ENCODE measurements at regions not wholly inside any gene's neighbourhood (a gene's known extent, or its start where the extent isn't known, plus 50 kb on each side); places are given as distances from the start of the nearest gene placed in this dataset.

DNA sequence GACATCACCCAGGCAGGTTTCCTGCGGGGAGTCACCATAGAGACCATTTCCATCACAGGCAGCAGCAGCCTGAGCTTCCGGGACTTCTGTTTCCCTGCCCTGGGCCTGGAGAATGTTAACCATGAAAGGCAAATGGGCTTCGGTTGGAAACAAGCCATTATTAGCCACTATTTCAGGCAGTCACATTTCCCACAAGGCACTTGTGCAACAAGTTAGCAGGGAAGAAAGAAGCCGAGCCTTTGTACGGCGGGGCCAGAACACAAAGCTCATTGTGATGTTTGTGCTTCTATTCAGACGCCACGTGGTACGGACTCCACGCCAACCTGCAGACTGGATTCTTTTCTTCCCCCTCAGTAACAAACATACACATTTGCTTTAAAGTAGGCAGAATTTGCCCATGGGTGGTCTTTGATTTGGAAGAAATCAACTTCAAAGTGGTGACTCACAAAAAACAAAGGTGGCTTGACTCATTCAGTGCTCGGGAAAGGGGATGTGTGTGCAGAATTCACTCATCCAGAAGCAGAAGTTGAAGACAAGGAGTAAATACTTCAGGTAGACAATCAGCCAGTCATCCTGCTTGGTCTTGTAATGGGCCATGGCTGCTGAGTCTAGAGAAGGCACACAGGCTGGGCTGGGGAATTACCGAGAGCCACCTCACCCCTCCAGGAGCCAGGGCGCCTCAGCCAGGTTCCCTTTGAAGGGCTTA, 154.2 kb upstream of the PRMT8 start:
- no peak for DNase-seq (ENCODE audit: low read depth, low spot score)

GRCh38 chr12:3337944-3338343, 153.1 kb upstream of the PRMT8 start:
- no peak overlapping the region for H3K4me3 ChIP-seq (ENCODE audit: low read length)
- no peak for DNase-seq (ENCODE audit: low read depth, low spot score)

More for the DNA sequence above, 154.2 kb upstream of the PRMT8 start:
- H3K4me3 ChIP-seq (ENCODE audit: low read length): no peak overlapping the region

GRCh38 chr12:3339221-3339620, 151.8 kb upstream of the PRMT8 start:
- H3K4me3 ChIP-seq (ENCODE audit: low read length): no peak overlapping the region
- DNase-seq (ENCODE audit: low read depth, low spot score): no peak

GRCh38 chr12:3341594-3341993, 149.4 kb upstream of the PRMT8 start:
- no peak overlapping the region for H3K4me3 ChIP-seq (ENCODE audit: low read length)
- DNase-seq (ENCODE audit: low read depth, low spot score): no peak

DNA sequence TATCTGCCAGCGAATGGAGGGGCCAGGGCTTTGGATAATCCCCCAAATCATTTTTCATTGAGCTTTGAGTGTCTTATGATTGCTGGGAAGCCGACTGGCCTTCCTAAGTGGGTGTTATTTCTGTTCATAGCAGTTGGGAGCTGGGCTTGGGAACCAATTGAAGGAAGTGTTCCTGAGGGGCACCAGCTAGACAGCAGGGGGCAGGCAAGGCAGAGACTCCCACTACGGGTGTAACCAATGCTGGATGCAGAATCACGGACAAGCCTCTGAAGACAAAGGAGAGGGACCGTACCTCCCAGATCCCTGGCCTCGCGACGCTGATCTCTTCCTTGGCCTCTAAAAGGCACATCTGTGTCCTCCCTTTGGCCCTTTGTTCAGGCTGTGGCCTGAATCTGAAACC, 149.0 kb upstream of the PRMT8 start:
- no peak overlapping the region for H3K4me3 ChIP-seq (ENCODE audit: low read length)
- no peak for DNase-seq (ENCODE audit: low read depth, low spot score)

DNA sequence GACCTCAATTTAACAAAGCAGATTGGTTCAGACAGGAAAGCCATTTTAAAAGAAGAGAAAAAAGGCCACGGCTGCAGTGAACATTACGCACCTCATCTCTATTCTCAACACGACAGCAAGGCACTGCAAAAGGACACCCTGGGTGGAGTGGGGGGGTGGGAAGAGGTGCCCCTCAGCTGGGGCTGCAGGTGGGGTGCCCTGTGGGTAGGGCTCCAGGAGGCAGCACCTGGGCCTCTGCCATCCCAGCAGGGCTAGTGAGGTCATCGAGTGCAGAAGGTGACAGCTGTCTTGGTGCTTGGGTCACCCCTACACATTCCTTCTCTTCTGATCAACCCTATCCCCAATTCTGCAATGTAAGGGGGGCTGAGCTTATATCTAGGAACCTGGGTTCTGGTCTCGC, 142.9 kb upstream of the PRMT8 start:
- no peak for DNase-seq (ENCODE audit: low read depth, low spot score)

DNA sequence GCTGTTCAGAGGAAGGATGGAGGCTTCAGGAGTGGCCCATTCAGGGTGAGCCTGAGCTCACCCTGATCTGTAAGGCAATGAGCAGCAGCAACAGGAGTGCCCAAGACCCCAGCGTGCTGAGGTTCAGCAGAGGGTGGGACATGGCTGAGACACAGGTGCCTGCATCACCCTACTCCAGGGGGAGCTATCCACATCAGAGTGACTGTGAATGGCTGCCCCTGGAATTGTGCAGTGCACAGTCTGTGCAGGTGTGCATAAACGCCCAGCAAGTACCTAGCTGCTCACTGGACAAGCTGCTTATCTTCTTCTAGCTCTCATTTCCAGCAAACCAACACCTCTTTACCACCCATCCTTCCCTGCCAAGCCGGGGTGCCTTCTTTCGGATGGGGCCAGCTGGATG, 140.6 kb upstream of the PRMT8 start:
- H3K4me3 ChIP-seq (ENCODE audit: low read length): no peak overlapping the region
- no peak for DNase-seq (ENCODE audit: low read depth, low spot score)

More for the DNA sequence above, 142.9 kb upstream of the PRMT8 start:
- H3K4me3 ChIP-seq (ENCODE audit: low read length): no peak overlapping the region

DNA sequence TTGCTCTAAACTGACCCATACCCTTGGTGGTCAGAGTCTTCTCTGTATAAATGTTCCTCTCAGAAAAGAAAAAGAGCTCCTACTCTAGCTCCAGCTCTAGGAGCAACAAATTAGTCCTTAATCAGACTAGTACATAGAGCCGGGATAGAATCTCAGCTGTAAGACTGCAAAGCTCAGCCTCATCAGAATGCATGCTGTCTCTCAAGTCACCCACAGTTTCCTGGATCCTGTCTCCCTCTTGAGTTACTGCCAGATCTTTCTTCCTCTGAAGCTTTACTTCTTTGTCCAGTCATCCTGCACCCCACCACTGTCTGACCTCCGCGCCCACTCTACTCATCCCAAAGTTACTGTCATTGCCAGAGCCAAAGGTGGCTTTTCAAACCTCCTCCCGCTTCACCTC, 139.3 kb upstream of the PRMT8 start:
- no peak overlapping the region for H3K4me3 ChIP-seq (ENCODE audit: low read length)
- DNase-seq (ENCODE audit: low read depth, low spot score): no peak

DNA sequence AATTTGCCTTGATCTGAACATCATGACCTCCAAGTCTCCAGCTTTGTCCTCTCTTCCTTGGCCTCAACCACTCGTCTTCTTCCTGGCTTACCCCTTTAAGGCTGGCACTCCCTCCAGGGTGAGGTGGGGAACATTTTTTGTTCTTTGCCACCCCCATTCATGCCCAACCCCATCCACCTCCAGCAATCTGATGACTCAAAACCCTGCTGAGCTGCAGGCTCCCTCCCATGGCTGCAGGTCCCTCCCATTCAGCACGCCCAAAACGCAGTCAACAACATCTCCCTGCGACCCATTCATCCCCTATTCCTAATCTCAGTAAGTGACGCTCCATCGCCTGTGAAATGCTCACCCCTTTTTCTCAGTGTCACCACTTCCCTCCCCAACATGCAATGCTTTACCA, 138.8 kb upstream of the PRMT8 start:
- H3K4me3 ChIP-seq (ENCODE audit: low read length): no peak overlapping the region
- no peak for DNase-seq (ENCODE audit: low read depth, low spot score)

DNA sequence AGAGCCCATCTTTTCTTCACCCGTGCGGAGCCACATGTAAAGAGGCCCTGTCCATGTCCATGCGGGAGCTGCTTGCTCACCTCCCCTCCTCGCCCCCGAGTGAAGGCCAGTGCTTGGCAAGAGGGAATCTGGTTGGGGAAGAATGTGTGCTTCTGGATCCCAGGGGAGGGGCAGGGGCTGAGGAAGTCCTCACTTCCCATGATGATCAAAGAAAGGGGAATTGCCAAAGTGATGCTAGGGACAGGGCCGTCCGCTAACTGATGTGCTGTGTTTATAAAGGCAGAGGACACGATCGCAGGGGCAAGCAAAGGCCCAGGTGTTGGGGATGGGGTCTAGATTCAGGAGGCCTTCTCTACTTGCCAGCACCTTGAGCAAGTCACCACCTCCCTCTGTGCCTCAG, 137.4 kb upstream of the PRMT8 start:
- no peak overlapping the region for H3K4me3 ChIP-seq (ENCODE audit: low read length)

DNA sequence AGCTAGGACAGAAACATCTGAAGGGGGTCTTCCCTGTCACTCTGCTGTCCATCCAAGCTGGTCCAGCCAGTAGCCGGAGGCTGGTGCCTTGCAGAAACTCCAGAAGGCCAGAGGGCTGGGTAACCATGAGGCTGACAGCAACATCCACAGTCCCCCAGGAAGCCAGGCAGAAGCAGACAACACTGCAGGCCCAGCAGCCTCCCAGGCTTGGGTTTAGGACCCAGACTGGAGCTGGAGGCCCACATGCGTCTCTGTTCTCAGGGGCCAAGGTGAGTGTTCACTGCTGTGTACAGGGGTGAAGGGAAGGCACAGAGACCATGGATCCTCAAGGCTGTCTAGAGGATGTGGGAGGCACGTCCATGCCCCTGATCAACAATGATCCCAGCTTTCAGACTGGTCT, 136.4 kb upstream of the PRMT8 start:
- no peak overlapping the region for H3K4me3 ChIP-seq (ENCODE audit: low read length)

More for the DNA sequence above, 137.4 kb upstream of the PRMT8 start:
- DNase-seq (ENCODE audit: low read depth, low spot score): no peak

DNA sequence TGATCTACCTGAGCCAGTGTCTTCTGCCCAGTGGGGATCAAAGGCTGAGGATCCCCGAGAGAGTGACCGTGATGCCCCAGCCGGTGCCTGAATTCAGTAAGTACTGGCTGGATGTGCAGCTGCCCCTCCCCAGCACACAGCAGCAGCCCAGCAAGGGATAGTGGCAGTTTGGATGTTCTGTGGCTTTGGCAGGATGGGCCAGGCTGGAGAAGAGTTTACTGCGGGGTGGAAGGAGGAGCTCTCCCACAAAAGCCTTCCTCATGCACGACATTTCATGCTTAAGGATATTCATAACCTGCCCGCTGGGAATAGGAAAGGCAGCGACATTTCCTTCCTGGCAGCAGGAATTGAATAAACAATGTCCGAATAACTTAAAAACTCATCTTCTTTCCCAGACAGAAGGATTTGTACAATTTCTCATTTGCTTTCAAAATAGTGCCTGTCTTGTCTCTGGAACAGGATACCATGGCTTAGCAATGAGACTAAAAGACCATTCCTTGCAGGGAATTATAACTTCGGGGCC, 135.6 kb upstream of the PRMT8 start:
- no peak for DNase-seq (ENCODE audit: low read depth, low spot score)
- no peak overlapping the region for H3K4me3 ChIP-seq (ENCODE audit: low read length)

More for the DNA sequence above, 136.4 kb upstream of the PRMT8 start:
- DNase-seq (ENCODE audit: low read depth, low spot score): no peak

GRCh38 chr12:3357950-3358525, 133.0 kb upstream of the PRMT8 start:
- no peak overlapping the region for H3K4me3 ChIP-seq (ENCODE audit: low read length)
- DNase-seq (ENCODE audit: low read depth, low spot score): no peak

GRCh38 chr12:3359478-3359877, 131.5 kb upstream of the PRMT8 start:
- no peak overlapping the region for H3K4me3 ChIP-seq (ENCODE audit: low read length)
- DNase-seq (ENCODE audit: low read depth, low spot score): no peak

DNA sequence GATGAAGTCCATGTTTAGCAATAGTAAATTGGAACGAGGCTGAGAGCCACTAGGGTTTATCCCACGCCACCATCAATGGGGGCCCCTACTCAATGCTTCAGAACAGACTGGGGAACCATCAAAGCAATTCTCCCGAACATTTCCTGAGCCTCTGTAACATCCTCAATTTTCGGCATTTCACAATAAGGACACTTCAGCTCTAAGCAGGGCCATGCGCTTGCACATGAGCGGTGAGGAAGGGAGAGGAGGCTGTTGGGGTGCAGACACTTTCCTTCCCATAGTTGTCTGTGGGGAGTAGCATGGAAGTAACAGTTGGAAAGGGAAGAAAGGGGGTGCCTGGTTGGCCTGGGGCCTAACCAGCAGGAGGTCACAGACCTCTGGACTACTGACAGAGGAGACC, 129.9 kb upstream of the PRMT8 start:
- H3K4me3 ChIP-seq (ENCODE audit: low read length): no peak overlapping the region
- no peak for DNase-seq (ENCODE audit: low read depth, low spot score)

DNA sequence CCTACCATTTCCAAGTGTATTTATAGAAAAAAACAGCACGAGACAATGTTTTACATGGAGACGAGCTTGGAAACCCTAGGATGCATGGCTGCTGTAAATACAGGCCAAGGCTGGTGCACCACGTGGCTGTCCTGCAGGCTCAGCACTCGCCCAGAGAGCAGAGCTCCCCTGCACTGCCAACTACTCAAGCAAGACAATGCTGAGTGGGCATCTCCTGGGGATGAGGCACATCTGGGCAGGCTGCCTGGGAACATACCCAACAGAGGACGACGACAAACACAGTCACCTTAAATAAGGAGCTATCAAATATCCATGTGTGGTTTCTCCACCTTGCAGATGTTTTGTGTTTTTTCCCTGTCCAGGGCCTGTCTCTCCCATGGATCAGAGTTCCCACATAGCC, 128.3 kb upstream of the PRMT8 start:
- H3K4me3 ChIP-seq (ENCODE audit: low read length): no peak overlapping the region
- no peak for DNase-seq (ENCODE audit: low read depth, low spot score)

DNA sequence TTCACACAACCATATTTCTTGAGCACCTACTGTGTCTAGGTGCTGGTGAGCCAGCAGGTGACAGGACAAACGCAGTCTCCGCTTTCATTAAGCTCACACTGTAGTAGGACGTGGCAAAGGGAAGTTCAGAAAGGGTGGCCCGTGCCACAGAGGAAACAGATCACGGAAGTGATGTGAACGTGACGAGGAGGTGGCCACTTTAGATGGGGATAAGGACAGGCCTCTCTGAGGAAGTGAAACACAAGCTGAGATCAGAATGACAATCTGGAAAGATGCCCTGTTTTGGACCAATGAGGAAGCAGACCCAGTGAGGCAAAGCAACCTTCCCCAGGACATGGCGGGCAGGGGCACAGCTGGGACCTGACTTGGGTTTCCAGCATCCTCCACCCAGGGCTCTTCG, 127.4 kb upstream of the PRMT8 start:
- H3K4me3 ChIP-seq (ENCODE audit: low read length): no peak overlapping the region
- DNase-seq (ENCODE audit: low read depth, low spot score): no peak

DNA sequence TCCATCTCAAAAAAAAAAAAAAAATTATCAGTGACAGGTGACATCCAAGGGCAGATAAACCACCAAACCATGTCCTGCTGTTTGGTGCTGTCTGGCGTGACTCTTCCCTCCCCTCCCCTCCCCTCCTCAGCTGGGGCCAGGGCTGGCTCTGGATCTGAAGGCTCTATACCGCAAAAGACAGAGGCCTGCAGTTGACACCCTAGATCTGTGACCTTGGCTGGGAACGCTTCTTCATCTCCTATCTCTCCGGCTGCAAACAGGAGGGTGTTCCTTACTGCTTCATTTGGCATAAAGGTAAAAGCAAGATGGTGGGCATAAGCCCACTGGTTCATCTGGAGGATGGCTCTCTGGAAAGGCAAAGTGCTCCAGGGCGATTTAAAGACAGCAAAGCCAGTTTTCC, 126.8 kb upstream of the PRMT8 start:
- no peak overlapping the region for H3K4me3 ChIP-seq (ENCODE audit: low read length)
- DNase-seq (ENCODE audit: low read depth, low spot score): no peak

GRCh38 chr12:3364661-3365462, 126.1 kb upstream of the PRMT8 start:
- no peak for DNase-seq (ENCODE audit: low read depth, low spot score)
- no peak overlapping the region for H3K4me3 ChIP-seq (ENCODE audit: low read length)

All from Jurkat, Clone E6-1 (cell line).